ENCODE measurements at regions not wholly inside any gene's neighbourhood (a gene's known extent, or its start where the extent isn't known, plus 50 kb on each side); places are given as distances from the start of the nearest gene placed in this dataset.

- Mint-ChIP-seq H3K9me3 (peaks cover 5% of the 10 kb centered on the region), H3K27ac (no peak overlapping the region), H3K4me3 (no peak overlapping the region), H3K4me1 (ENCODE audit: low read depth) (no peaks in the 10 kb centered on the region), H3K36me3 (ENCODE audit: low read depth) (no peaks in the 10 kb centered on the region), H3K27me3 (no peaks in the 10 kb centered on the region)
- H3K27me3 ChIP-seq (ENCODE audit: control insufficient read depth in 1 of 2, insufficient read depth in 2 of 2, low read length in 2 of 2), result no peaks in the 10 kb centered on the region
- no peak overlapping the region for H3K4me3 ChIP-seq (ENCODE audit: low read length)
- ChIA-PET POLR2A (no interaction called here), CTCF (no interaction called here)
- DNase-seq, result no peak
- TF ChIP-seq, protein P1, sequence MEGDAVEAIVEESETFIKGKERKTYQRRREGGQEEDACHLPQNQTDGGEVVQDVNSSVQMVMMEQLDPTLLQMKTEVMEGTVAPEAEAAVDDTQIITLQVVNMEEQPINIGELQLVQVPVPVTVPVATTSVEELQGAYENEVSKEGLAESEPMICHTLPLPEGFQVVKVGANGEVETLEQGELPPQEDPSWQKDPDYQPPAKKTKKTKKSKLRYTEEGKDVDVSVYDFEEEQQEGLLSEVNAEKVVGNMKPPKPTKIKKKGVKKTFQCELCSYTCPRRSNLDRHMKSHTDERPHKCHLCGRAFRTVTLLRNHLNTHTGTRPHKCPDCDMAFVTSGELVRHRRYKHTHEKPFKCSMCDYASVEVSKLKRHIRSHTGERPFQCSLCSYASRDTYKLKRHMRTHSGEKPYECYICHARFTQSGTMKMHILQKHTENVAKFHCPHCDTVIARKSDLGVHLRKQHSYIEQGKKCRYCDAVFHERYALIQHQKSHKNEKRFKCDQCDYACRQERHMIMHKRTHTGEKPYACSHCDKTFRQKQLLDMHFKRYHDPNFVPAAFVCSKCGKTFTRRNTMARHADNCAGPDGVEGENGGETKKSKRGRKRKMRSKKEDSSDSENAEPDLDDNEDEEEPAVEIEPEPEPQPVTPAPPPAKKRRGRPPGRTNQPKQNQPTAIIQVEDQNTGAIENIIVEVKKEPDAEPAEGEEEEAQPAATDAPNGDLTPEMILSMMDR (IDR thresholded peaks at IDR 0.05), result no peak
- intact Hi-C loops (cut with DNase I, micrococcal nuclease), result no loop called here
- no peak overlapping the region for H3K27ac ChIP-seq (ENCODE audit: low read depth in 1 of 2, low read length in 2 of 2)
- no peaks in the 10 kb centered on the region for H3K9me3 ChIP-seq (ENCODE audit: control insufficient read depth in 1 of 2, insufficient read depth in 1 of 2, low read length in 2 of 2)
- H3K4me1 ChIP-seq (ENCODE audit: insufficient read depth, low read length), result no peaks in the 10 kb centered on the region
- no peak for ATAC-seq (ENCODE audit: poor library complexity)
- no peaks in the 10 kb centered on the region for H3K36me3 ChIP-seq (ENCODE audit: insufficient read depth, low read length)
Observed at GRCh38 chr6:66913657-66914056, 1206.6 kb upstream of the EYS start.

- Histone ChIP-seq H3K27me3 (ENCODE audit: control insufficient read depth in 1 of 2, insufficient read depth in 2 of 2, low read length in 2 of 2) (no peaks in the 10 kb centered on the region), H3K9me3 (ENCODE audit: control insufficient read depth in 1 of 2, insufficient read depth in 1 of 2, low read length in 2 of 2) (peaks cover 3 to 11% of the 10 kb centered on the region in 2 experiments), H3K4me3 (ENCODE audit: low read length) (no peak overlapping the region), H3K27ac (ENCODE audit: low read depth in 1 of 2, low read length in 2 of 2) (no peak overlapping the region), H3K36me3 (ENCODE audit: insufficient read depth, low read length) (no peaks in the 10 kb centered on the region), H3K4me1 (ENCODE audit: insufficient read depth, low read length) (no peaks in the 10 kb centered on the region)
- H3K9me3 Mint-ChIP-seq, result peaks cover 2% of the 10 kb centered on the region
- CTCF ChIA-PET, result no interaction called here
- ATAC-seq (ENCODE audit: poor library complexity), result no peak
- no peaks in the 10 kb centered on the region for H3K4me1 Mint-ChIP-seq (ENCODE audit: low read depth)
- intact Hi-C loops (cut with DNase I, micrococcal nuclease), result no loop called here
- TF ChIP-seq, protein P1 (IDR thresholded peaks at IDR 0.05), result no peak
- no peak overlapping the region for H3K27ac Mint-ChIP-seq
- DNase-seq, result no peak
- no peak overlapping the region for H3K4me3 Mint-ChIP-seq
- no peaks in the 10 kb centered on the region for H3K36me3 Mint-ChIP-seq (ENCODE audit: low read depth)
- H3K27me3 Mint-ChIP-seq, result no peaks in the 10 kb centered on the region
- POLR2A ChIA-PET, result no interaction called here
Observed at GRCh38 chr6:66902457-66902856, 1195.4 kb upstream of the EYS start.

- DNase-seq (no peak), ATAC-seq (ENCODE audit: poor library complexity) (no peak)
- Histone ChIP-seq H3K4me3 (ENCODE audit: low read length) (no peak overlapping the region), H3K36me3 (ENCODE audit: insufficient read depth, low read length) (no peaks in the 10 kb centered on the region), H3K4me1 (ENCODE audit: insufficient read depth, low read length) (no peaks in the 10 kb centered on the region), H3K27me3 (ENCODE audit: control insufficient read depth in 1 of 2, insufficient read depth in 2 of 2, low read length in 2 of 2) (no peaks in the 10 kb centered on the region), H3K9me3 (ENCODE audit: control insufficient read depth in 1 of 2, insufficient read depth in 1 of 2, low read length in 2 of 2) (peaks cover 8 to 9% of the 10 kb centered on the region in 2 experiments), H3K27ac (ENCODE audit: low read depth in 1 of 2, low read length in 2 of 2) (no peak overlapping the region)
- Mint-ChIP-seq H3K4me3 (no peak overlapping the region), H3K9me3 (peaks cover 16% of the 10 kb centered on the region), H3K36me3 (ENCODE audit: low read depth) (no peaks in the 10 kb centered on the region), H3K27me3 (no peaks in the 10 kb centered on the region), H3K4me1 (ENCODE audit: low read depth) (no peaks in the 10 kb centered on the region), H3K27ac (no peak overlapping the region)
- intact Hi-C loops (cut with DNase I, micrococcal nuclease), result no loop called here
- POLR2A ChIA-PET, result no interaction called here
- TF ChIP-seq, protein P1 (IDR thresholded peaks at IDR 0.05), result no peak
- CTCF ChIA-PET, result no interaction called here
Observed at GRCh38 chr6:66900133-66901083, 1193.4 kb upstream of the EYS start.
